OCI-LY1 (cell line): ENCODE measurements at regions not wholly inside any gene's neighbourhood (a gene's known extent, or its start where the extent isn't known, plus 50 kb on each side); places are given as distances from the start of the nearest gene placed in this dataset.

ENCODE experiments used
- H2AFZ ChIP-seq: fragments of 200-600 bp; sonication (generic), shearing (Covaris generic); 2 replicates; pipeline ENCODE4 v1.6.0; 2014; ENCODE audit warnings: antibody characterized with exemption, mild to moderate bottlenecking, low read length
- H3F3A ChIP-seq: fragments of 200-600 bp; sonication (generic), shearing (Covaris generic); 2 replicates; pipeline ENCODE4 v1.6.0; 2014; ENCODE audit warnings: mild to moderate bottlenecking, antibody characterized with exemption, low read length, moderate library complexity; ENCODE audit not compliant: insufficient read depth
- H3K27ac ChIP-seq: fragments of 200-600 bp; sonication (generic); 2 replicates; pipeline ENCODE4 v1.5.1; 2014; ENCODE audit warnings: low read length, mixed run types, mild to moderate bottlenecking, low read depth; ENCODE audit not compliant: poor library complexity, severe bottlenecking
- H3K27me3 ChIP-seq: fragments of 200-600 bp; sonication (generic); 2 replicates; pipeline ENCODE4 v1.6.0; 2014; ENCODE audit warnings: antibody characterized with exemption, mild to moderate bottlenecking, low read length, moderate library complexity; ENCODE audit not compliant: insufficient read depth
- H3K36me3 ChIP-seq: fragments of 200-600 bp; sonication (generic); 2 replicates; pipeline ENCODE4 v1.6.1; 2014; ENCODE audit warnings: mild to moderate bottlenecking, antibody characterized with exemption, low read length, moderate library complexity, mixed read lengths; ENCODE audit not compliant: insufficient read depth
- H3K4me1 ChIP-seq: fragments of 200-600 bp; sonication (generic); 2 replicates; pipeline ENCODE4 v1.5.1; 2014; ENCODE audit warnings: mild to moderate bottlenecking, low read length, moderate library complexity; ENCODE audit not compliant: insufficient read depth, severe bottlenecking
- H3K4me2 ChIP-seq: fragments of 200-600 bp; sonication (generic), shearing (Covaris generic); 2 replicates; pipeline ENCODE4 v1.6.1; 2014; ENCODE audit warnings: low read length
- H3K4me3 ChIP-seq: fragments of 200-600 bp; sonication (generic); 2 replicates; pipeline ENCODE4 v1.5.1; 2014; ENCODE audit warnings: low read length, low read depth, mild to moderate bottlenecking, mixed read lengths; ENCODE audit not compliant: poor library complexity, severe bottlenecking
- H3K79me2 ChIP-seq: fragments of 200-600 bp; shearing (Covaris generic); 2 replicates; pipeline ENCODE4 v1.6.1; 2016; ENCODE audit warnings: mixed run types, low read length, mixed read lengths; ENCODE audit not compliant: insufficient read depth
- H3K9ac ChIP-seq: fragments of 200-600 bp; sonication (generic), shearing (Covaris generic); 2 replicates; pipeline ENCODE4 v1.6.1; 2014; ENCODE audit warnings: mild to moderate bottlenecking, low read length, mixed read lengths
- H3K9me2 ChIP-seq: fragments of 200-600 bp; sonication (generic), shearing (Covaris generic); 2 replicates; pipeline ENCODE4 v1.6.1; 2014; ENCODE audit warnings: low read depth, mild to moderate bottlenecking, low read length, mixed read lengths
- H3K9me3 ChIP-seq: fragments of 200-600 bp; shearing (Covaris generic); 2 replicates; pipeline ENCODE4 v1.6.1; 2014; ENCODE audit warnings: low read length, mixed read lengths
- H4K20me1 ChIP-seq: fragments of 200-600 bp; sonication (generic), shearing (Covaris generic); 2 replicates; pipeline ENCODE4 v1.6.0; 2016; ENCODE audit warnings: mild to moderate bottlenecking, low read length; ENCODE audit not compliant: insufficient read depth
- CTCF ChIP-seq: fragments of 200-600 bp; sonication (generic), shearing (Covaris generic); IDR thresholded peaks from 2 replicates; pipeline ENCODE4 v1.5.1; 2017; ENCODE audit warnings: mild to moderate bottlenecking, antibody characterized with exemption, low read length, moderate library complexity, mixed read lengths
- EZH2 ChIP-seq: fragments of 200-600 bp; sonication (generic), shearing (Covaris generic); IDR thresholded peaks from 2 replicates; pipeline ENCODE4 v1.8.0; 2017; ENCODE audit warnings: borderline replicate concordance, mixed run types, mild to moderate bottlenecking, antibody characterized with exemption, low read length, moderate library complexity, mixed read lengths

- Histone ChIP-seq H3K4me1 (no peaks in the 10 kb centered on the region), H3F3A (no peaks in the 10 kb centered on the region), H3K4me3 (no peak overlapping the region), H3K9me3 (no peaks in the 10 kb centered on the region), H3K4me2 (no peak overlapping the region), H3K36me3 (no peaks in the 10 kb centered on the region), H3K27ac (no peak overlapping the region), H3K27me3 (peaks cover 14% of the 10 kb centered on the region; the same call in 1 of the 2 replicates), H3K79me2 (no peaks in the 10 kb centered on the region), H3K9me2 (no peaks in the 10 kb centered on the region), H3K9ac (no peak overlapping the region), H2AFZ (no peak overlapping the region), H4K20me1 (no peaks in the 10 kb centered on the region)
- no peak for TF ChIP-seq CTCF
These were observed 69.5 kb upstream of the NUP50 start for GRCh38 chr22:45094081-45094720.

DNA sequence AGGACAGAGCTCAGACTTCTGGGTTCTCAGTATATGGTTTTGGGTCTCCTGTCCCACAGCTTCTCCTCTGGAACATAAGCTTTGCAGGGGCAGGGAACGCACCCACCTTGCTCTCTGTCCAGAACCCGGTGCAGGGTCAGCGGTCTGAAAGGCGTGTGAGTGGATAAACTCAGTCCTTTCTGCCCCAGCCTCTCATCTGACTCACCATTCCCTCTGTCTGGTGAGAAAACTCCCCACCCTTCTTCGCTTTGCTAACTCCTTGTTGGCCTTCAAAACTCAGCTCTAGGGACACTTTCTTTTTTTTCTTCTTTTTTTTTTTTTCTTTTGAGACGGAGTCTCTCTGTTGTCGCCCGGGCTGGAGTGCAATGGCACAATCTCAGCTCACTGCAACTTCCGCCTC lies 68.9 kb upstream of the NUP50 start:
- no peaks in the 10 kb centered on the region for H3F3A ChIP-seq
- no peaks in the 10 kb centered on the region for H3K4me1 ChIP-seq
- no peaks in the 10 kb centered on the region for H3K36me3 ChIP-seq
- H3K27me3 ChIP-seq = peaks cover 14% of the 10 kb centered on the region; the same call in 1 of the 2 replicates
- H3K4me2 ChIP-seq = no peak overlapping the region
- H3K27ac ChIP-seq = no peak overlapping the region
- no peak overlapping the region for H2AFZ ChIP-seq
- no peaks in the 10 kb centered on the region for H4K20me1 ChIP-seq
- TF ChIP-seq CTCF = no peak
- no peak for TF ChIP-seq EZH2
- H3K79me2 ChIP-seq = no peaks in the 10 kb centered on the region
- no peaks in the 10 kb centered on the region for H3K9me3 ChIP-seq
- no peak overlapping the region for H3K9ac ChIP-seq
- H3K4me3 ChIP-seq = no peak overlapping the region
- no peaks in the 10 kb centered on the region for H3K9me2 ChIP-seq

DNA sequence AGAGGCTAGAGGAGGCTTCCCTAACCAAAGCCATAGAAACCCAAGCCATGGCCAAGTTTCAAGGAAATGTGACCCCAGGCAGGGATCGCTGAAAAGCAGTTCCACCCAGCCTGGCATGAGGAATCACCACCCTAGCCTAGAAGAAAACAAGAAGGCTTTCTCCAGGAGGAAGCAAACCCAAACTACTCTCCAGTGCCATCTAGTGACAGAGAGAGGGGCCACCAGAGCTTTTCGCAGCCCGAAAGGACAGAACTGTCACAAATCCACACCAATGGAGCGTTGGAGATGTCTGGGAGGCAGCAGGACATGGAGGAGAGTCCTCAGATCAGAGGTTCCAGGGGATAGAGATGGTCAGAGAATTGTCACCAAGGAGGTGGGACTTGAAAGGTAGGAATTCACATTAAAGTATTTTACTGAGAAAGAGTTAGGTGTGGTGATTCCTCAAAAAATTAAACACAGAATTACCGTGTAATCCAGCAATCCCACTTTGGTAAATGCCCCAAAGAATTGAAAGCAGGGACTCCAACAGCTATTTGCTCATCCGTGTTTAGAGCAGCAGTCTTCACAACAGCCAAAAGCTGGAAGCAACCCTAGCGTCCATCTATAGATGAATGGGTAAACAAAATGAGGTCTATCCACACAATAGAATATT lies 67.3 kb upstream of the NUP50 start:
- no peak overlapping the region for H2AFZ ChIP-seq
- H3K4me2 ChIP-seq = no peak overlapping the region
- no peaks in the 10 kb centered on the region for H4K20me1 ChIP-seq
- no peaks in the 10 kb centered on the region for H3K9me2 ChIP-seq
- H3K4me1 ChIP-seq = no peaks in the 10 kb centered on the region
- TF ChIP-seq EZH2 = no peak
- peak; percentile 88 for TF ChIP-seq CTCF
- no peaks in the 10 kb centered on the region for H3K9me3 ChIP-seq
- no peak overlapping the region for H3K4me3 ChIP-seq
- no peaks in the 10 kb centered on the region for H3K79me2 ChIP-seq
- no peak overlapping the region for H3K27ac ChIP-seq
- H3K9ac ChIP-seq = no peak overlapping the region
- no peaks in the 10 kb centered on the region for H3F3A ChIP-seq
- H3K36me3 ChIP-seq = no peaks in the 10 kb centered on the region
- peaks cover 14% of the 10 kb centered on the region; the same call in 1 of the 2 replicates for H3K27me3 ChIP-seq
